ENCODE measurements at regions not wholly inside any gene's neighbourhood (a gene's known extent, or its start where the extent isn't known, plus 50 kb on each side); places are given as distances from the start of the nearest gene placed in this dataset.

DNA sequence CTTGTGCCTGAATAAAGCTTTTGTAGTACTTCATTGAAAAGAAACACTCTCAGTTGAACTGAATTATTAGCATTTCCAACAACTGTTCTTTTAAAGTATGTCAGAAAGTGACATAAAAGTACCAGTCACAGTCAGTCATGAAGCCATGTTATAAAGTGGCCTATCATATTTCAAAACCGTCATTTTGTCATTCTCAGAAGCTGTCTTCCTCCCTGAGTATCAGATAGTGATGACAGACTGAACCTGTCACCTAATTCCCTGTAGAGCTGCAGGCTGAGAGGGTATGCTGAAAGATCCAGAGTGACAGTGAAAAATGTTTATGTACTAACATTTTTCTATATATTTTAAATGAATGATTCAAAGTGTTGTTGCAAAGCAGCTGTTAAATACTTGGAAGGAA, 1121.7 kb upstream of the PRMT6 start:
- H3K36me3 ChIP-seq (ENCODE audit: control insufficient read depth, insufficient read depth, low read length), result no peaks in the 10 kb centered on the region
- TF ChIP-seq CTCF (IDR thresholded peaks at IDR 0.05; ENCODE audit: insufficient read depth, low read length, poor library complexity, severe bottlenecking), result no peak
- no peak for DNase-seq (ENCODE audit: extremely low read depth, insufficient read length)
- no peaks in the 10 kb centered on the region for H3K27me3 ChIP-seq (replicated peaks; ENCODE audit: control insufficient read depth, insufficient read depth, low read length)
- H3K4me3 ChIP-seq (replicated peaks; ENCODE audit: low read depth, low read length), result no peak overlapping the region

GRCh38 chr1:105964879-105965278, 1091.6 kb upstream of the PRMT6 start:
- no peaks in the 10 kb centered on the region for H3K36me3 ChIP-seq (ENCODE audit: control insufficient read depth, insufficient read depth, low read length)
- H3K4me3 ChIP-seq (replicated peaks; ENCODE audit: low read depth, low read length), result no peak overlapping the region
- no peaks in the 10 kb centered on the region for H3K27me3 ChIP-seq (replicated peaks; ENCODE audit: control insufficient read depth, insufficient read depth, low read length)
- TF ChIP-seq CTCF (IDR thresholded peaks at IDR 0.05; ENCODE audit: insufficient read depth, low read length, poor library complexity, severe bottlenecking), result no peak
- no peak for DNase-seq (ENCODE audit: extremely low read depth, insufficient read length)

DNA sequence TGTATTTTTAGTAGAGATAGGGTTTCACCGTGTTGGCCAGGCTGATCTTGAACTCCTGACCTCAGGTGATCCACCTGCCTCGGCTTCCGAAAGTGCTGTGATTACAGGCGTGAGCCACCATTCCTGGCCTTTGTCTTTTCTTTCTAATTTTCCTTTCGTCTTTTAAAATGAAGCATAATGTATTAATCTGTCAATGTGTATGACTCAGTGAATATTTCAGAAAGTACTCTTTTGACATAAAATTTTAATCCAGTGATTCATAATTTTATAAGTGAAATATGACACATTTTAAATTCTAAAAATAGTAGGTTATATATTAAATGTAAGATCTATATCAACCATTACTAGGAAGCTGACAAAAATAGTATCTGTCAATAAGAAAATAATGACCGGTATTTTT, 1059.0 kb upstream of the PRMT6 start:
- no peak for TF ChIP-seq CTCF (IDR thresholded peaks at IDR 0.05; ENCODE audit: insufficient read depth, low read length, poor library complexity, severe bottlenecking)
- no peak overlapping the region for H3K4me3 ChIP-seq (replicated peaks; ENCODE audit: low read depth, low read length)
- DNase-seq (ENCODE audit: extremely low read depth, insufficient read length), result no peak
- no peaks in the 10 kb centered on the region for H3K36me3 ChIP-seq (ENCODE audit: control insufficient read depth, insufficient read depth, low read length)
- no peaks in the 10 kb centered on the region for H3K27me3 ChIP-seq (replicated peaks; ENCODE audit: control insufficient read depth, insufficient read depth, low read length)

- peak; percentile 1 for DNase-seq (ENCODE audit: extremely low read depth, insufficient read length)
- TF ChIP-seq CTCF (IDR thresholded peaks at IDR 0.05; ENCODE audit: insufficient read depth, low read length, poor library complexity, severe bottlenecking), result peak; percentile 21
- Histone ChIP-seq H3K4me3 (replicated peaks; ENCODE audit: low read depth, low read length) (no peak overlapping the region), H3K27me3 (replicated peaks; ENCODE audit: control insufficient read depth, insufficient read depth, low read length) (no peaks in the 10 kb centered on the region), H3K36me3 (ENCODE audit: control insufficient read depth, insufficient read depth, low read length) (no peaks in the 10 kb centered on the region)
Measured at GRCh38 chr1:106022312-106022902, 1034.1 kb upstream of the PRMT6 start.

DNA sequence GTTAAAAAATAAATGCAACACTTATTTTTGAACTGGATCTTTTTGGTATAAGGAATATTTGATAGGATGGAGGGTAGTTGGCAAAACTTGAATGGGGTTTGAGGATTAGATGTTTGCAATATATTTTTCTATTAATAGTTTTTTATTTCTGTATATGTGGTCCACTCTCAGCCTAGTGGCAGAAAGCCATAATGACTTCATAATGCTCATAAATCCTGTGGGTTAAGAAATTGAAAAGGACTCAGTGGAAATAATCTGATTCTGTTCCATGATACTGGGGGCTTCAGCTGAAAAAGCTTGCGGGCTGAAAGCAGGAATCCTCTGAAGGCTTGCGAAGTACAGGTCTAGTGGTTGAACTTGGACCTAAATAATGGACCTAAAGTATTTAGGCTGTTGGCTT, 1028.6 kb upstream of the PRMT6 start:
- no peak for TF ChIP-seq CTCF (IDR thresholded peaks at IDR 0.05; ENCODE audit: insufficient read depth, low read length, poor library complexity, severe bottlenecking)
- Histone ChIP-seq H3K4me3 (replicated peaks; ENCODE audit: low read depth, low read length) (no peak overlapping the region), H3K27me3 (replicated peaks; ENCODE audit: control insufficient read depth, insufficient read depth, low read length) (no peaks in the 10 kb centered on the region), H3K36me3 (ENCODE audit: control insufficient read depth, insufficient read depth, low read length) (no peaks in the 10 kb centered on the region)
- no peak for DNase-seq (ENCODE audit: extremely low read depth, insufficient read length)

- no peak for DNase-seq (ENCODE audit: extremely low read depth, insufficient read length)
- Histone ChIP-seq H3K27me3 (replicated peaks; ENCODE audit: control insufficient read depth, insufficient read depth, low read length) (no peaks in the 10 kb centered on the region), H3K4me3 (replicated peaks; ENCODE audit: low read depth, low read length) (no peak overlapping the region), H3K36me3 (ENCODE audit: control insufficient read depth, insufficient read depth, low read length) (no peaks in the 10 kb centered on the region)
- TF ChIP-seq CTCF (IDR thresholded peaks at IDR 0.05; ENCODE audit: insufficient read depth, low read length, poor library complexity, severe bottlenecking), result no peak
Measured at GRCh38 chr1:106037526-106037925, 1018.9 kb upstream of the PRMT6 start.
